ENCODE measurements at regions not wholly inside any gene's neighbourhood (a gene's known extent, or its start where the extent isn't known, plus 50 kb on each side); places are given as distances from the start of the nearest gene placed in this dataset.
"Not testable (repeated sequence)": the region's sequence is repeated elsewhere in the genome, so short reads cannot be mapped to it uniquely, and the experiment has no call there.

GRCh38 chr3:20478436-20478835 lies 292.4 kb upstream of the SGO1 start:
- DNase-seq (ENCODE audit: low read depth) = no peak

GRCh38 chr3:20464237-20464636 lies 278.2 kb upstream of the SGO1 start:
- DNase-seq (ENCODE audit: low read depth) = not testable (repeated sequence)

- DNase-seq (ENCODE audit: low read depth) = no peak
These were observed 276.7 kb upstream of the SGO1 start for GRCh38 chr3:20462723-20463122.

- no peak for DNase-seq (ENCODE audit: low read depth)
These were observed 276.2 kb upstream of the SGO1 start for GRCh38 chr3:20462226-20462625.

- no peak for DNase-seq (ENCODE audit: low read depth)
These were observed 273.1 kb upstream of the SGO1 start for GRCh38 chr3:20458994-20459716.

- no peak for DNase-seq (ENCODE audit: low read depth)
These were observed 270.5 kb upstream of the SGO1 start for GRCh38 chr3:20456511-20456910.

- no peak for DNase-seq (ENCODE audit: low read depth)
These were observed 265.2 kb upstream of the SGO1 start for GRCh38 chr3:20451170-20451569.

GRCh38 chr3:20450611-20451010 lies 264.6 kb upstream of the SGO1 start:
- no peak for DNase-seq (ENCODE audit: low read depth)

- no peak for DNase-seq (ENCODE audit: low read depth)
These were observed 256.8 kb upstream of the SGO1 start for GRCh38 chr3:20442846-20443245.

- not testable (repeated sequence) for DNase-seq (ENCODE audit: low read depth)
These were observed 241.3 kb upstream of the SGO1 start for GRCh38 chr3:20427268-20427667.

- DNase-seq (ENCODE audit: low read depth) = no peak
These were observed 239.1 kb upstream of the SGO1 start for GRCh38 chr3:20425138-20425537.

GRCh38 chr3:20424086-20424485 lies 238.1 kb upstream of the SGO1 start:
- DNase-seq (ENCODE audit: low read depth) = no peak

- no peak for DNase-seq (ENCODE audit: low read depth)
These were observed 236.4 kb upstream of the SGO1 start for GRCh38 chr3:20422391-20422790.

GRCh38 chr3:20417388-20418108 lies 231.5 kb upstream of the SGO1 start:
- DNase-seq (ENCODE audit: low read depth) = no peak

GRCh38 chr3:20406611-20407011 lies 220.6 kb upstream of the SGO1 start:
- no peak for DNase-seq (ENCODE audit: low read depth)

- DNase-seq (ENCODE audit: low read depth) = no peak
These were observed 219.7 kb upstream of the SGO1 start for GRCh38 chr3:20405744-20406143.

GRCh38 chr3:20405231-20405630 lies 219.2 kb upstream of the SGO1 start:
- DNase-seq (ENCODE audit: low read depth) = no peak

GRCh38 chr3:20404741-20405100 lies 218.7 kb upstream of the SGO1 start:
- no peak for DNase-seq (ENCODE audit: low read depth)

- DNase-seq (ENCODE audit: low read depth) = no peak
These were observed 218.2 kb upstream of the SGO1 start for GRCh38 chr3:20403986-20404740.

- DNase-seq (ENCODE audit: low read depth) = no peak
These were observed 215.2 kb upstream of the SGO1 start for GRCh38 chr3:20401253-20401652.

GRCh38 chr3:20400686-20401085 lies 214.7 kb upstream of the SGO1 start:
- DNase-seq (ENCODE audit: low read depth) = no peak

GRCh38 chr3:20400281-20400680 lies 214.3 kb upstream of the SGO1 start:
- no peak for DNase-seq (ENCODE audit: low read depth)

GRCh38 chr3:20396335-20396734 lies 210.3 kb upstream of the SGO1 start:
- no peak for DNase-seq (ENCODE audit: low read depth)

All from stimulated activated CD8-positive, alpha-beta memory T cell treated with anti-CD3 and anti-CD28 coated beads, Interleukin-15, amount 100 ng/mL, for 24 hours (primary cell).